ENCODE measurements at regions not wholly inside any gene's neighbourhood (a gene's known extent, or its start where the extent isn't known, plus 50 kb on each side); places are given as distances from the start of the nearest gene placed in this dataset.
"Not testable (repeated sequence)": the region's sequence is repeated elsewhere in the genome, so short reads cannot be mapped to it uniquely, and the experiment has no call there.

DNA sequence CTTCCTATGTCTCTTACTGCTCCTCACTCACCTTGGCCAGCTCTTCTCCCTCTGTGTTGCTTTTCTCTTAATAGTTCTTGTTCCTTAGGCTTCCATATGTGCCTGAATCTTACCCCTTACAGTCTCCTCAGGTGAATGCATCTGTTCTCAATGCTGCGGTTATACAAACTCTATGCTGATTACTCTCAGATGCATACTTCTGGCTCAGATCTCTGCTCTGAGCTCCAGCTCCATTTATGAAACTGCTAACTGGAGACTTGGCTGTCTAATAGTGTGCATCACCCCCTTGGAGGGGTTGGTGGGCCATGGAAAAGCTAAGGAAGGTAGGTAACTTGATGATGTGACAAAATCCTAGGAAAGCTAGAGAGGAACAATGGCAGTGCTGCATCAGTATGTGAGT, 422.5 kb downstream of the TMEM135 start:
- 79 to 88% methylated on average over 1 of the region's 1 CpG for WGBS, 2 experiments (ENCODE audit: insufficient coverage in 2 of 2)
- Histone ChIP-seq H3K4me3 (ENCODE audit: extremely low read depth, insufficient read depth, low read length, poor library complexity, severe bottlenecking) (no peak overlapping the region), H3K27ac (ENCODE audit: low read depth, low read length, severe bottlenecking) (no peak overlapping the region), H3K36me3 (ENCODE audit: control insufficient read depth, insufficient read depth, low read length) (no peaks in the 10 kb centered on the region), H3K9me3 (ENCODE audit: control insufficient read depth, low read length) (no peaks in the 10 kb centered on the region), H3K4me1 (ENCODE audit: control insufficient read depth, insufficient read depth, low read length, poor library complexity, severe bottlenecking) (no peaks in the 10 kb centered on the region)

DNA sequence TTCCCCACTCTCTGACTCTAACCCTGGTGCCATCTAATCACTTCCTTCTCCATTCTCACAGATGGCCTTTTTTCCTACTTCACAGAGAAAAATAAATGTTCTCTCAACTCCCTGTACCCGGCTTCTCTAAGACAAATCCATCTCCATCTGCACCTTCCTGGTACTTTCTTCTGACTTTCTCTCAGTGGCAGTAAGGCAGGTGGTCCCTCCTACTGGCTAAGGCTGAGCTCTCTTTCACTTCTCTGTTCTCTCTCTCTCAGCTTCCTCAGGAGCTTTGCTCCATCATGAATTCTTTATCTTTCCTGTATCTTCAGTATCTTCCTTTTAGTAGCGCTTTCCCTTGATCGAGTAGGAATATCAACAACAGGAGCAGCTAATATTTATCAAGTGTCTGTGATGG, 421.6 kb downstream of the TMEM135 start:
- Histone ChIP-seq H3K27ac (ENCODE audit: low read depth, low read length, severe bottlenecking) (no peak overlapping the region), H3K4me1 (ENCODE audit: control insufficient read depth, insufficient read depth, low read length, poor library complexity, severe bottlenecking) (no peaks in the 10 kb centered on the region), H3K9me3 (ENCODE audit: control insufficient read depth, low read length) (no peaks in the 10 kb centered on the region), H3K36me3 (ENCODE audit: control insufficient read depth, insufficient read depth, low read length) (no peaks in the 10 kb centered on the region), H3K4me3 (ENCODE audit: extremely low read depth, insufficient read depth, low read length, poor library complexity, severe bottlenecking) (no peak overlapping the region)
- 84 to 92% methylated on average over 1 to 2 of the region's 3 CpGs for WGBS, 2 experiments (ENCODE audit: insufficient coverage in 2 of 2)

DNA sequence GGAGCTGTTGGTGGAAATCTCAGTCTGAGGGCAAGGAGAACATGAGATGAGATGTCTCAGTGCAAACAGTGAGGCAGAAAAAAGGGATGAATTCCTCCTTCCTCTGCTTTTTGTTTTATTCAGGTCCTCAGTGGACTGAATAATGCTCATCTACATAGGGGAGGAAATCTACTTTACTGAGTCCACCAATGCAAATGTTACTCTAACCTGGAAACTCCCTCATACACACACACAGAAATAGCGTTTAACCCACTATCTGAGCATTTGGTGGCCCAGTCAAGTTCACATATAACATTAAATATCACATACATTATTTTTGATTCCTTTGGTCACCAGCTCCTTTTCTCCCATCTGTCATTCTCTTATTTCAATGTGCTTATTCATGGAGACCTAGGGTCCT, 418.8 kb downstream of the TMEM135 start:
- H3K4me1 ChIP-seq (ENCODE audit: control insufficient read depth, insufficient read depth, low read length, poor library complexity, severe bottlenecking), result peaks cover 2% of the 10 kb centered on the region
- H3K27ac ChIP-seq (ENCODE audit: low read depth, low read length, severe bottlenecking), result no peak overlapping the region
- no peaks in the 10 kb centered on the region for H3K36me3 ChIP-seq (ENCODE audit: control insufficient read depth, insufficient read depth, low read length)
- no peaks in the 10 kb centered on the region for H3K9me3 ChIP-seq (ENCODE audit: control insufficient read depth, low read length)
- WGBS, 2 experiments (ENCODE audit: insufficient coverage in 2 of 2), result 75 to 100% methylated on average over 1 of the region's 1 CpG
- no peak overlapping the region for H3K4me3 ChIP-seq (ENCODE audit: extremely low read depth, insufficient read depth, low read length, poor library complexity, severe bottlenecking)

DNA sequence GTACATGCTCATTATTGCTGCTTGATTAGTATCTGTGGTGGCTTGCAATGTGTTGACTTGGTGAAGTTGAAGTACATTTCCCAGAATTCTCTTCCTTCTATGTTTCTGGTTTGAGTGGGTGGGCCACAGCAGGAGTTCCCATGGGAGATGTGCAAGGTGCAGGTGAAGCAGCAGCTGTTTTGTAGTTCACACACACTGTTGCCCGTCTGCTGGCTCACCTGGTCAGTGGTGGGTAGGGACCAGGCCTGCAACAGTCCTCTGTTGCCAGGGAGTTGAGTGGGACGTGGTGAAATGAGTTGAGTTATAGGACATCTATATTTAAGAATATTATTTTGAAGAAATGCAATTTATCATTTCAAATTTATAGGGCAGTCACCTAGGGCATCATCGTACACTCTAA, 417.4 kb downstream of the TMEM135 start:
- 88% methylated on average over 1 of the region's 3 CpGs; no CpG with 5 or more reads in 1 of the 2 experiments for WGBS, 2 experiments (ENCODE audit: insufficient coverage in 2 of 2)
- no peaks in the 10 kb centered on the region for H3K36me3 ChIP-seq (ENCODE audit: control insufficient read depth, insufficient read depth, low read length)
- no peak overlapping the region for H3K4me3 ChIP-seq (ENCODE audit: extremely low read depth, insufficient read depth, low read length, poor library complexity, severe bottlenecking)
- H3K4me1 ChIP-seq (ENCODE audit: control insufficient read depth, insufficient read depth, low read length, poor library complexity, severe bottlenecking), result peaks cover 10% of the 10 kb centered on the region
- no peaks in the 10 kb centered on the region for H3K9me3 ChIP-seq (ENCODE audit: control insufficient read depth, low read length)
- H3K27ac ChIP-seq (ENCODE audit: low read depth, low read length, severe bottlenecking), result no peak overlapping the region

DNA sequence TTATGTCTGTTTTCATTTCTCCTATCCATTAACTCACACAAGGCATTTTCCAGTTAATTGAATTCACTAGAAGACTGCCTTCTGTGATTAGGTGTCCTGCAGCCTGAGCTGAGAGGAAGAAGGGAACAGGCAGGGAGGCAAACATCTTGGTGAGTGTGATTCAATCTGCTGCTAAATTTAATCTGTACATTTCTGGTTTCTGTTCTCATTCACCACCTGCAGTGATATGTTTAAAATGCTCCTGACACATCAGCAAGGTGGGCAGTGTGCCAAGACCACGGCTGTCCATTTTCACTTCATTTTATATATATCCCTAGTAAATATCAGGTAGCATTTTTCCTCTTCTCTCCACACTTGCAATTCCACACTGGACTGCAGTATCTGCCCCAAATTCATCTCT, 416.5 kb downstream of the TMEM135 start:
- peaks cover 10% of the 10 kb centered on the region for H3K4me1 ChIP-seq (ENCODE audit: control insufficient read depth, insufficient read depth, low read length, poor library complexity, severe bottlenecking)

DNA sequence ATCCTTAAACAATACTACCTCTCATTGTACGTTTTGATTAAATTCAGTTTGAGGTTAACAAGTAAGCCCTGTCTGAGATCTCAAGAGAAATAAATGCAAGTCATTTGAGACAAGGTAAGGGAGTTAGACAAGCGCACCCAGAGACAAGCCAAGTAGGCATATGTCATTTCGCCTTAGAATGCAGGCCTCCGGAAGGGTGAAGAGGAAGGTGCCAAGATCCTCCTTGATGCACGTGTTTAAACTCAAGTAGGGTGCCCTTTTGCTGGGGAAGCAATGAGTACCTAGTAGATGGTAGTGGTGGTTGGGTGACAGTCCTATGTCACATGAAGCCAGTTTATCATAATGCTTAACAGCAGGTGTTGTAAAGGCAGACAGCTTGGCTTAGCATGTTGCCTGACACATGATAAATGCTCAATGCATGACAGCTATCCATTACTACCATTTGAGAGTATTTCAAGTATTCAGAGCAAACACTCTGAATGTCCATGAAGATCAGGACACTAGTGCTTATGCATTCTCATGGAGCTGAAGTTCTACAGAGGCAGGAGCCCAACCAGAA, 415.9 kb downstream of the TMEM135 start:
- 95 to 100% methylated on average over 4 of the region's 5 CpGs for WGBS, 2 experiments (ENCODE audit: insufficient coverage in 2 of 2)
- no peak overlapping the region for H3K4me3 ChIP-seq (ENCODE audit: extremely low read depth, insufficient read depth, low read length, poor library complexity, severe bottlenecking)

More for the DNA sequence above, 416.5 kb downstream of the TMEM135 start:
- WGBS, 2 experiments (ENCODE audit: insufficient coverage in 2 of 2), result 100% methylated on average over 1 of the region's 1 CpG; no CpG with 5 or more reads in 1 of the 2 experiments
- no peaks in the 10 kb centered on the region for H3K36me3 ChIP-seq (ENCODE audit: control insufficient read depth, insufficient read depth, low read length)
- H3K27ac ChIP-seq (ENCODE audit: low read depth, low read length, severe bottlenecking), result no peak overlapping the region
- H3K4me3 ChIP-seq (ENCODE audit: extremely low read depth, insufficient read depth, low read length, poor library complexity, severe bottlenecking), result no peak overlapping the region
- no peaks in the 10 kb centered on the region for H3K9me3 ChIP-seq (ENCODE audit: control insufficient read depth, low read length)

DNA sequence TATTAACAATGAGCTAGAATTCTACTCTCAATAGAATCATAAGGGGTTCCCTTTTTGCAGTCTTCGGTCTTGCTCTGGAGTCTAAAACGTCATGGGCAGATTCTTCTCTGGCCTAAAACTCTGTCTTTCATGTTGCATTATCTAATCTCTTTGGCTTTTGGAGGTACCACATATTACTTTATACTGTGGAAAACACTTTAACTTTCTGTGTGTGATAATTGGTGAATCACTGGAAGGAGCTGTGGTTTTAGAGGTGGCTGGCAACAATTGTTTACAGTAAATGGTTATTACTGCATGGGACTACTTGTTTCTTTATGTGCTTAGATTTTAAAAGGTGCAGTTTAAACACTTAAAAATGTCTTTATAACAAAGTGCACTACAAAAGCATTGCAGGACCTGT, 414.3 kb downstream of the TMEM135 start:
- not testable (repeated sequence) for H3K4me1 ChIP-seq (ENCODE audit: control insufficient read depth, insufficient read depth, low read length, poor library complexity, severe bottlenecking); H3K27ac ChIP-seq (ENCODE audit: low read depth, low read length, severe bottlenecking); H3K4me3 ChIP-seq (ENCODE audit: extremely low read depth, insufficient read depth, low read length, poor library complexity, severe bottlenecking); H3K9me3 ChIP-seq (ENCODE audit: control insufficient read depth, low read length); H3K36me3 ChIP-seq (ENCODE audit: control insufficient read depth, insufficient read depth, low read length)
- 82% methylated on average over 2 of the region's 2 CpGs; no CpG with 5 or more reads in 1 of the 2 experiments for WGBS, 2 experiments (ENCODE audit: insufficient coverage in 2 of 2)

More for the DNA sequence above, 415.9 kb downstream of the TMEM135 start:
- H3K4me1 ChIP-seq (ENCODE audit: control insufficient read depth, insufficient read depth, low read length, poor library complexity, severe bottlenecking), result peaks cover 10% of the 10 kb centered on the region
- no peak overlapping the region for H3K27ac ChIP-seq (ENCODE audit: low read depth, low read length, severe bottlenecking)
- H3K9me3 ChIP-seq (ENCODE audit: control insufficient read depth, low read length), result no peaks in the 10 kb centered on the region
- no peaks in the 10 kb centered on the region for H3K36me3 ChIP-seq (ENCODE audit: control insufficient read depth, insufficient read depth, low read length)

DNA sequence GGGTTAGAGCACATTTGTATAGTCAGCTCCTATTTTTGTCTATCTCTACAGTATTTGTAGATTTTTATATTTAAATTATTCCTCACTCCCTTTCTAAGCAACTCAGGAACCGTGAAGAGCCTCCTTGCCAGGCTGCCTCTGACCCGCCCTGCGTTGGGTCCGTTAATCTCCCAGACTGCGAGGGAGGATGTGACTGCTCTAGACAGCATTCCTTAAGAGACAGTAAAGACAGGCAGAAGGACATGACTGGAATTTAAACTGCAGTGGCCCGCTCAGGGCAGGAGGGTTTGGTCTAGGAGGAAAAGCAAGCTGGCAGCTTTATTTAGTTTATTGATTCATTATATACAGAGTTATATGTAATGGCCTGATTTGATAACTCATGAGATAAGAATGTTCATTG, 413.7 kb downstream of the TMEM135 start:
- Histone ChIP-seq H3K36me3 (ENCODE audit: control insufficient read depth, insufficient read depth, low read length) (no peaks in the 10 kb centered on the region), H3K4me1 (ENCODE audit: control insufficient read depth, insufficient read depth, low read length, poor library complexity, severe bottlenecking) (peaks cover 10% of the 10 kb centered on the region), H3K4me3 (ENCODE audit: extremely low read depth, insufficient read depth, low read length, poor library complexity, severe bottlenecking) (no peak overlapping the region), H3K27ac (ENCODE audit: low read depth, low read length, severe bottlenecking) (no peak overlapping the region), H3K9me3 (ENCODE audit: control insufficient read depth, low read length) (no peaks in the 10 kb centered on the region)
- 60 to 80% methylated on average over 1 to 4 of the region's 6 CpGs for WGBS, 2 experiments (ENCODE audit: insufficient coverage in 2 of 2)

DNA sequence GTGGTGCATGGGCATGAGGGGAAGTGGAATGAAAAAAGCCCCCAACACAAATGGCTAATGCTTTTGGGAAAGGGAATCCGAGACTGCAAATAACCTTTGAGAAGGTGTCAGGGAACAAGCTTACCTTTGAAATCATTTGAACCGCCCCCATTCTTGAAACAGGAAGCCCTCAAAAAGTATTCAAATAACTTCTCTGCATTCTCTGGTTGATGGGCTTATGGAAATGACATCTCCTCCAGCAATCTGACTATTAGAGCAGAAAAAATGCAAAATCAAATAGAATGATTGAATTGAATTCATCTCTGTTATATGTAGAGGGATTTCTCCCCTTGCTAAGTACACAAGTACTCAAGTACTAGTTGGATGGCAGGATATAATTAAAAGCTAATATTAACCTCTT, 409.9 kb downstream of the TMEM135 start:
- Histone ChIP-seq H3K4me3 (ENCODE audit: extremely low read depth, insufficient read depth, low read length, poor library complexity, severe bottlenecking) (no peak overlapping the region), H3K4me1 (ENCODE audit: control insufficient read depth, insufficient read depth, low read length, poor library complexity, severe bottlenecking) (peaks cover 13% of the 10 kb centered on the region), H3K27ac (ENCODE audit: low read depth, low read length, severe bottlenecking) (no peak overlapping the region), H3K36me3 (ENCODE audit: control insufficient read depth, insufficient read depth, low read length) (no peaks in the 10 kb centered on the region), H3K9me3 (ENCODE audit: control insufficient read depth, low read length) (no peaks in the 10 kb centered on the region)
- WGBS, 2 experiments (ENCODE audit: insufficient coverage in 2 of 2), result no CpG with 5 or more reads among the region's 2 CpGs

DNA sequence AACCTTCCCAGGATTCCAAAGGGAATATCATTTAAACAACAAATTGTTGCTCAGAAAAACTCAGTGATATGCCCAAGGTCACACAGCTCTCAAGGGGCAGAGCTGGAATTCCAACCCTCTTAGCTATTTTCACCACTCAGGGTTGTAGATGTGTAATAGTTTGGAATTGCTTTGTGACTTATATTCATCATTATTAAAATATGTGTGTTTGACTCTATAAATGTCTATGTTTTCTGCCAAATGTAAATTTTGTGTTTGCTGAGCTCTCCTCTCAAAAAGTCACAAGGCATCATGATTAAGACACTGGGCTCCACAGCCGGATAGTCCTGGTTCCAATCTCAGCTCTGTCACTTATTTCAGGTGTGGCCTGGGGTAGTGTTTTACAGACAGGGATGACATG, 407.3 kb downstream of the TMEM135 start:
- H3K4me1 ChIP-seq (ENCODE audit: control insufficient read depth, insufficient read depth, low read length, poor library complexity, severe bottlenecking), result peaks cover 3% of the 10 kb centered on the region
- H3K4me3 ChIP-seq (ENCODE audit: extremely low read depth, insufficient read depth, low read length, poor library complexity, severe bottlenecking), result no peak overlapping the region
- no peaks in the 10 kb centered on the region for H3K9me3 ChIP-seq (ENCODE audit: control insufficient read depth, low read length)
- no peaks in the 10 kb centered on the region for H3K36me3 ChIP-seq (ENCODE audit: control insufficient read depth, insufficient read depth, low read length)
- no peak overlapping the region for H3K27ac ChIP-seq (ENCODE audit: low read depth, low read length, severe bottlenecking)
- 100% methylated on average over 1 of the region's 1 CpG; no CpG with 5 or more reads in 1 of the 2 experiments for WGBS, 2 experiments (ENCODE audit: insufficient coverage in 2 of 2)

DNA sequence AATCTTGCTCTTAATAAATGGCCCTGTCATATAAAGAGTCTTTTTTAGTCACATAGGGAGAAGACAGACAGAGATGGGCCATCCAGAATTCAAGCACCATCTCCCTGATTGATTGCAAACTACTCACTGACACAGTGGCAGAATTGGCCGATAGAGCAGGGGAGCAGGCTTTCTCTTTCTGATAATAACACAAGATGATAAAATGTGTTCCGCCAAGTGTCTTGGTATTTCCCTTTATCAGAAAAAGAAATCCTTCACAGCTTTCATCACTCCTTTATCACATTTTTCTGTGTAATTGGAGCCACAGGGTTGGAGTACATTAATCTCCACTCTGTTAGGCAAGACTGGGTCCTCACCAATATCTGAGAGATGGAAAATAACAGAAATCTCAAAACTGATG, 406.0 kb downstream of the TMEM135 start:
- Histone ChIP-seq H3K4me3 (ENCODE audit: extremely low read depth, insufficient read depth, low read length, poor library complexity, severe bottlenecking) (no peak overlapping the region), H3K36me3 (ENCODE audit: control insufficient read depth, insufficient read depth, low read length) (no peaks in the 10 kb centered on the region), H3K9me3 (ENCODE audit: control insufficient read depth, low read length) (no peaks in the 10 kb centered on the region), H3K4me1 (ENCODE audit: control insufficient read depth, insufficient read depth, low read length, poor library complexity, severe bottlenecking) (peaks cover 3% of the 10 kb centered on the region), H3K27ac (ENCODE audit: low read depth, low read length, severe bottlenecking) (no peak overlapping the region)
- 100% methylated on average over 1 of the region's 2 CpGs; no CpG with 5 or more reads in 1 of the 2 experiments for WGBS, 2 experiments (ENCODE audit: insufficient coverage in 2 of 2)

Measured in mesodermal cell (in vitro differentiated cells).